Ishikawa (cell line): ENCODE measurements at regions not wholly inside any gene's neighbourhood (a gene's known extent, or its start where the extent isn't known, plus 50 kb on each side); places are given as distances from the start of the nearest gene placed in this dataset.

Experiments used
- TAF1 ChIP-seq: IDR thresholded peaks from 2 replicates; pipeline ENCODE4 v1.6.1; 2012; ENCODE audit warnings: low read depth, mild to moderate bottlenecking
- YY1 ChIP-seq: IDR thresholded peaks from 2 replicates; pipeline ENCODE4 v1.6.1; 2012; ENCODE audit warnings: low read depth
- TF ChIP-seq, protein P1 (sequence below): IDR thresholded peaks from 2 replicates; pipeline ENCODE4 v1.6.1; 2012

DNA sequence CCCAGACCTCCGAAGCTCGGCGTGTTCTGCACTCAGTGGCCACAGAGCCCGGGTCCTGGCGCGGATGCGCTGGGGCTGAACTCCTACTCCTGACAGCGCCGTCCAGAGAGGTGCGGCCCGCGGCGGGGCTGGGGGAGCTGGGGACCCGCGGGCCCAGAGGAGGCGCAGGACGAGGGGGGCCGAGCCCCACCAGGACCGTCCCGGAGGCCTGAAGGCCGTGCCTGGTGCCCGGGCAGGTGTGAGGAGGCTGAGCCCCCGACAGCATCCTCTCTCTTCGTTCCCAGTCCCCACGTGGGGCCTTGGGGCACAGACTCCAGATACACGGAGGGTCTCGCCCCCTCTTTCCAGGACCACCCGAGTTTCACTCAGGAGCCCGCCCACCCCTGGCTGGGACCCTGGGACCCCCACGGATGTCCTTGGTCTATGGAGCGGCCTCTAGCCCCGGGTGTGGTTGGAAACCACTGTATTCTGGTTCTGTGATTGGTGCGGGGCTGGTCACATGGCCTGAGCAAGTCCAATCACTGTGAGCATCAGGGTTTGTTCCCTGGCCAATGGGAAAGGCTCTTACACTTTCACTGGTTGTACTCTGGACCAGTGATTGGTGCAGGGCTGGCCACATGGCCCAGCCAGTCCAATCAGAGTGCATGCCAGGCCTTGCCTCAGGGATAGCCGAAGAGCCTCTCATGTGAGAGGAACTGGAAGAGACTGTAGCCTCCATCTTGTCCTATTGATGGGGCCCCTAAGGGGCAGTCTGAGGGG lies 217.6 kb upstream of the SFSWAP start:
- TF ChIP-seq, protein P1, sequence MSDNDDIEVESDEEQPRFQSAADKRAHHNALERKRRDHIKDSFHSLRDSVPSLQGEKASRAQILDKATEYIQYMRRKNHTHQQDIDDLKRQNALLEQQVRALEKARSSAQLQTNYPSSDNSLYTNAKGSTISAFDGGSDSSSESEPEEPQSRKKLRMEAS: no peak
- TF ChIP-seq YY1 (no peak), TAF1 (no peak)
